HCT116 (cell line): ENCODE measurements at regions not wholly inside any gene's neighbourhood (a gene's known extent, or its start where the extent isn't known, plus 50 kb on each side); places are given as distances from the start of the nearest gene placed in this dataset.

Experiments used
- ATAC-seq: fragments of 200-7000 bp; cut with Tn5 transposase; 2 replicates; pipeline ENCODE4 v1.9.1; 2020; ENCODE audit warnings: mild to moderate bottlenecking, moderate library complexity
- BruUV-seq: library from RNA; stranded (reverse); fragments of 400-500 nt; replicated peaks from 2 replicates; lab custom pipeline; 2021; lab: Mats Ljungman, UMichigan
- CTCF ChIA-PET: fragments of 300-600 bp; sonication (Branson Sonifier 250); formaldehyde crosslinking; loops from one replicate; lab custom pipeline; 2021; ENCODE audit warnings: antibody characterized with exemption; lab: Charles Lee
- POLR2A ChIA-PET: fragments of 300-600, 350-600 bp; sonication (Branson Sonifier 250); formaldehyde crosslinking; loops from one replicate; lab custom pipeline; 2021; ENCODE audit warnings: antibody characterized with exemption; lab: Charles Lee
- RAD21 ChIA-PET, 2 experiments: fragments of 300-600 bp; sonication (Branson Sonifier 250); formaldehyde crosslinking; loops; one replicate each; lab custom pipeline; 2023; ENCODE audit warnings: low total read pairs in 2 of 2; ENCODE audit not compliant: uncharacterized antibody in 2 of 2, unreplicated experiment in 2 of 2, low non-redundant PET in 1 of 2; lab: Charles Lee
- DNase-seq: peaks from one replicate; pipeline ENCODE4 v3.0.0-alpha.2; 2010; ENCODE audit warnings: low read depth, low spot score
- H2AFZ ChIP-seq: fragments of 200-600 bp; shearing (Covaris generic), sonication (generic); 2 replicates; pipeline ENCODE4 v1.6.1; 2017; ENCODE audit warnings: low read depth, mixed run types, mixed read lengths, antibody characterized with exemption, low read length; ENCODE audit not compliant: poor library complexity, severe bottlenecking
- H3K27ac ChIP-seq: 2 replicates; pipeline ENCODE4 v1.5.1; 2012; ENCODE audit warnings: low read depth, low read length
- H3K27me3 ChIP-seq: fragments of 200-600 bp; sonication (generic); 2 replicates; pipeline ENCODE4 v1.6.1; 2016; ENCODE audit warnings: mixed run types, low read length, mixed read lengths; ENCODE audit not compliant: insufficient read depth
- H3K36me3 ChIP-seq, 2 experiments: fragments of 200-500 bp in 1 of 2; fragments of 200-600 bp in 1 of 2; sonication (Bioruptor generic) in 1 of 2; sonication (generic) in 1 of 2; 2 replicates each; pipeline versions ENCODE4 v1.5.1 to v1.6.1; 2014 to 2016; ENCODE audit warnings: low read length in 2 of 2, inconsistent platforms in 1 of 2, mixed read lengths in 1 of 2, mixed run types in 1 of 2; ENCODE audit not compliant: insufficient read depth in 2 of 2, control insufficient read depth in 1 of 2
- H3K4me1 ChIP-seq, 2 experiments: fragments of 200-600 bp in 1 of 2; sonication (generic) in 1 of 2; 2 replicates each; pipeline versions ENCODE4 v1.5.1 to v1.6.1; 2012 to 2017; ENCODE audit warnings: low read length in 2 of 2, inconsistent platforms in 1 of 2, mild to moderate bottlenecking in 1 of 2, mixed read lengths in 1 of 2, mixed run types in 1 of 2, moderate library complexity in 1 of 2; ENCODE audit not compliant: insufficient read depth in 2 of 2, control insufficient read depth in 1 of 2
- H3K4me2 ChIP-seq: fragments of 200-600 bp; sonication (generic); 2 replicates; pipeline ENCODE4 v1.6.1; 2017; ENCODE audit warnings: mixed run types, low read length, mixed read lengths
- H3K4me3 ChIP-seq, 2 experiments: fragments of 200-600 bp in 1 of 2; sonication (generic) in 1 of 2; replicated peaks in 1 of 2; 2 replicates each; pipeline ENCODE4 v1.5.1; 2011 to 2016; ENCODE audit warnings: low read length in 2 of 2, control low read depth in 1 of 2, low read depth in 1 of 2, mild to moderate bottlenecking in 1 of 2, mixed read lengths in 1 of 2, mixed run types in 1 of 2
- H3K79me2 ChIP-seq: fragments of 200-600 bp; sonication (generic); 2 replicates; pipeline ENCODE4 v1.6.1; 2017; ENCODE audit warnings: mild to moderate bottlenecking, mixed run types, low read length, moderate library complexity, mixed read lengths; ENCODE audit not compliant: insufficient read depth
- H3K9ac ChIP-seq: fragments of 200-600 bp; sonication (generic); 2 replicates; pipeline ENCODE4 v1.6.1; 2016; ENCODE audit warnings: low read length, mixed read lengths
- H3K9me2 ChIP-seq: fragments of 200-600 bp; sonication (generic), shearing (Covaris generic); 2 replicates; pipeline ENCODE4 v1.6.1; 2017; ENCODE audit warnings: mixed run types, mild to moderate bottlenecking, moderate library complexity; ENCODE audit not compliant: insufficient read depth
- H3K9me3 ChIP-seq, 2 experiments: fragments of 200-500 bp in 1 of 2; fragments of 200-600 bp in 1 of 2; sonication (Bioruptor generic) in 1 of 2; sonication (generic) in 1 of 2; 2 replicates each; pipeline ENCODE4 v1.6.1; 2014 to 2017; ENCODE audit warnings: low read length in 2 of 2, mixed read lengths in 2 of 2, inconsistent platforms in 1 of 2, low read depth in 1 of 2, mild to moderate bottlenecking in 1 of 2, mixed run types in 1 of 2, moderate library complexity in 1 of 2; ENCODE audit not compliant: control insufficient read depth in 1 of 2, insufficient read depth in 1 of 2
- H4K20me1 ChIP-seq: fragments of 200-600 bp; sonication (generic), shearing (Covaris generic); 2 replicates; pipeline ENCODE4 v1.6.1; 2017; ENCODE audit warnings: mixed run types, mild to moderate bottlenecking, moderate library complexity; ENCODE audit not compliant: insufficient read depth
- ELF1 ChIP-seq: IDR thresholded peaks from 2 replicates; pipeline ENCODE4 v1.6.1; 2012; ENCODE audit warnings: low read depth, borderline replicate concordance
- POLR2A ChIP-seq: IDR thresholded peaks from 2 replicates; pipeline ENCODE4 v1.7.0; 2011; ENCODE audit warnings: borderline replicate concordance; ENCODE audit not compliant: insufficient read depth, insufficient read length; ENCODE audit errors: extremely low read depth
- YY1 ChIP-seq: IDR thresholded peaks from 2 replicates; pipeline ENCODE4 v1.6.1; 2011; ENCODE audit warnings: low read length, low read depth, moderate library complexity, mild to moderate bottlenecking; ENCODE audit not compliant: insufficient replicate concordance; ENCODE audit errors: extremely low read depth
- ZFX ChIP-seq: fragments of 450-650 bp; IDR thresholded peaks from 2 replicates; pipeline ENCODE4 v1.6.1; 2017
- ZNF274 ChIP-seq: fragments of 200-500 bp; sonication (Bioruptor generic); IDR thresholded peaks from 2 replicates; pipeline ENCODE4 v1.6.1; 2014; ENCODE audit warnings: mild to moderate bottlenecking, low read depth, low read length, inconsistent platforms
- intact Hi-C: fragments of 100-400 bp; cut with micrococcal nuclease; formaldehyde crosslinking; loops from 2 replicates; pipeline ENCODE4 v1.10.0; 2022

DNA sequence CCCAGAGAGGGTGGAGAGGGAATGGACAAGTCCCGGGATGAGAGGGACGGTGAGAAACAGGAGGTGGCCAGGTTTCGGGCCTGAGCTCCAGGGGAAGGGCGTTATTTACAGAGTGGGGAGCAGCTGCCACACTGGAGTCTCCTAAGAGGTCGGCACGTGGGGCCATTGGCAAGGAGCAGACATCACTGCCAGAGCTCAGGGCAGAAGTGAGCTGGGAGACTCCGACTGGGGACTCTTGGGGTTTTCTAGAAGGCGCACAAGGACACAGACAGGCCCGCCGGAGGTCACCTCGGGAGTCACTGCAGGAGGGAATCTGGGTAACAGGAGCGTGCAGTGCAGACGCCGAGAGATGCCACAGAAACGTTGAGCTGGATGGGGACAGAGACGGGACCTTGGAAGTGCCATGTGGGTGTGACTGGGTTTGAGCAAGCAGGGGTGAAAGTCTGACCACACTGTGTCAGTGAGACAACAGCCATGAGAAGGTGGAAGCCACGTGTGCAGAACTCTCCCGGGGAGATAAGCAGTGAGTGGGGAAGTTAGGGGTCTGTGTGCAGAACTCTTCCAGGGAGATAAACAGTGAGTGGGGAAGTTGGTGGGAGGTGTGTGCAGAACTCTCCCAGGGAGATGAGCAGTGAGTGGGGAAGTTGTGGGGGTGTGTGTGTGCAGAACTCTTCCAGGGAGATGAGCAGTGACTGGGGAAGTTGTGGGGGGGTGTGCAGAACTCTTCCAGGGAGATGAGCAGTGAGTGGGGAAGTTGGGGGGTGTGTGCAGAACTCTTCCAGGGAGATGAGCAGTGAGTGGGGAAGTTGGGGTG is 187.5 kb downstream of the SHANK2 start:
- no peaks in the 10 kb centered on the region for H4K20me1 ChIP-seq
- no peak overlapping the region for H3K27ac ChIP-seq
- no peaks in the 10 kb centered on the region for H3K9me2 ChIP-seq
- no peak overlapping the region for H3K4me3 ChIP-seq
- ChIA-PET POLR2A (no interaction called here), RAD21 (no interaction called here), CTCF (no interaction called here)
- H3K4me1 ChIP-seq: no peaks in the 10 kb centered on the region
- no peak for TF ChIP-seq ZFX
- intact Hi-C loops: no loop called here
- H3K9ac ChIP-seq: no peak overlapping the region
- no peak overlapping the region for H2AFZ ChIP-seq
- no peak for ATAC-seq
- no peak overlapping the region for H3K4me2 ChIP-seq
- no peaks in the 10 kb centered on the region for H3K27me3 ChIP-seq
- BruUV-seq: no TSS peak
- no peaks in the 10 kb centered on the region; a peak in 1 of 4 replicates for H3K9me3 ChIP-seq
- H3K36me3 ChIP-seq: no peaks in the 10 kb centered on the region
- no peaks in the 10 kb centered on the region for H3K79me2 ChIP-seq
- DNase-seq: no peak

DNA sequence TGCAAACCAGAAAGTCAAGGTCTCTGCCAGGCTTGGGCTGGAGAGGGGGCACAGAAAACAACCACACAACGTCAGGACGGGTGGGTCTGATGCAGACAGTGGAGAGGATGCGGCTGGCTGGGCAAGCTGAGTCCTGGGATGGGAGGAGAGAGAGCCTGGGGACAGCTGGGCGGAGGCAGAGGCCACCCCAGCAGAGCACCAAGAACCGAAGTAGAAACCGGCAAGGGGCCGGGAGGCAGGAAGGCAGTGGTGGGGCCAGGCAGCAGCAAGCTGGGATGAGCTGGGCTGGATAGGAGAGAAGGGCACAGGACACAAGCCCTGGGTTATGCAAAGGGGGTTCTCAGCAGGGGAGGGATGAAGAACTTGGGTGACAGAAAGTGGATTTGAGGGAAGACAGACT is 188.2 kb downstream of the SHANK2 start:
- Histone ChIP-seq H3K9me2 (no peaks in the 10 kb centered on the region), H3K27ac (no peak overlapping the region), H4K20me1 (no peaks in the 10 kb centered on the region), H3K9me3 (no peaks in the 10 kb centered on the region; a peak in 1 of 4 replicates), H3K36me3 (no peaks in the 10 kb centered on the region), H3K4me3 (no peak overlapping the region), H3K4me1 (no peaks in the 10 kb centered on the region), H3K9ac (no peak overlapping the region), H2AFZ (no peak overlapping the region), H3K4me2 (no peak overlapping the region), H3K27me3 (no peaks in the 10 kb centered on the region), H3K79me2 (no peaks in the 10 kb centered on the region)
- ChIA-PET POLR2A (no interaction called here), CTCF (no interaction called here), RAD21 (no interaction called here)
- TF ChIP-seq YY1: no peak
- TF ChIP-seq POLR2A: no peak
- TF ChIP-seq ZNF274: no peak
- no peak for TF ChIP-seq ELF1
- ATAC-seq: no peak
- intact Hi-C loops: no loop called here
- no TSS peak for BruUV-seq
- DNase-seq: no peak
